ENCODE measurements at regions not wholly inside any gene's neighbourhood (a gene's known extent, or its start where the extent isn't known, plus 50 kb on each side); places are given as distances from the start of the nearest gene placed in this dataset.

GRCh38 chr6:18314317-18314997 is 50.1 kb upstream of the DEK start:
- Histone ChIP-seq H3K36me3 (replicated peaks in 1 of 2; ENCODE audit: control insufficient read depth in 1 of 2, insufficient read depth in 2 of 2, low read length in 2 of 2) (no peaks in the 10 kb centered on the region), H3K27ac (ENCODE audit: low read depth in 1 of 2, low read length in 2 of 2) (no peak overlapping the region), H3K9me3 (replicated peaks in 1 of 2; ENCODE audit: control insufficient read depth in 1 of 2, insufficient read depth in 1 of 2, low read length in 2 of 2) (peaks cover 0 to 6% of the 10 kb centered on the region in 2 donors), H3K4me3 (replicated peaks in 1 of 3; ENCODE audit: low read depth in 2 of 3, low read length in 3 of 3) (no peak overlapping the region), H3K79me2 (ENCODE audit: insufficient read depth, low read length) (no peaks in the 10 kb centered on the region), H2AFZ (ENCODE audit: insufficient read depth, low read depth, low read length, poor library complexity, severe bottlenecking) (no peak overlapping the region), H3K27me3 (ENCODE audit: control insufficient read depth in 2 of 2, insufficient read depth in 2 of 2, low read length in 2 of 2) (no peaks in the 10 kb centered on the region), H3K4me1 (ENCODE audit: control insufficient read depth in 1 of 2, insufficient read depth in 2 of 2, low read length in 2 of 2) (peaks cover 6 to 10% of the 10 kb centered on the region in 2 donors), H3K4me2 (replicated peaks; ENCODE audit: extremely low read depth, low read length, poor library complexity, severe bottlenecking) (no peak overlapping the region), H3K9ac (ENCODE audit: insufficient read depth, low read length, poor library complexity, severe bottlenecking) (no peak overlapping the region), H4K20me1 (ENCODE audit: insufficient read depth, low read length) (no peaks in the 10 kb centered on the region)
- Mint-ChIP-seq H3K4me1 (peaks cover 7% of the 10 kb centered on the region), H3K36me3 (no peaks in the 10 kb centered on the region), H3K27me3 (ENCODE audit: low read depth in 3 of 3) (peaks cover 0 to 5% (median 0%) of the 10 kb centered on the region in 3 donors), H3K9me3 (peaks cover 0 to 3% (median 3%) of the 10 kb centered on the region in 7 donors), H3K4me3 (no peak overlapping the region), H3K27ac (no peak overlapping the region)
- DNase-seq, result no peak
- intact Hi-C loops (cut with micrococcal nuclease), result no loop called here
- TF ChIP-seq CTCF (IDR thresholded peaks at IDR 0.05), result no peak

Measured in CD14-positive monocyte (primary cell).